ENCODE measurements at regions not wholly inside any gene's neighbourhood (a gene's known extent, or its start where the extent isn't known, plus 50 kb on each side); places are given as distances from the start of the nearest gene placed in this dataset.

GRCh38 chr1:195516036-195516435 lies 1092.2 kb downstream of the KCNT2 start:
- no peak overlapping the region for H3K4me3 ChIP-seq
- TF ChIP-seq CTCF (IDR thresholded peaks at IDR 0.05): no peak
- no peak for DNase-seq (ENCODE audit: low spot score)
- H3K27ac ChIP-seq: no peak overlapping the region

- no peak for DNase-seq (ENCODE audit: low spot score)
- Histone ChIP-seq H3K27ac (no peak overlapping the region), H3K4me3 (no peak overlapping the region)
- no peak for TF ChIP-seq CTCF (IDR thresholded peaks at IDR 0.05)
Observed at GRCh38 chr1:195511501-195511900, 1096.7 kb downstream of the KCNT2 start.

- no peak for DNase-seq (ENCODE audit: low spot score)
- Histone ChIP-seq H3K4me3 (no peak overlapping the region), H3K27ac (no peak overlapping the region)
- no peak for TF ChIP-seq CTCF (IDR thresholded peaks at IDR 0.05)
Observed at GRCh38 chr1:195501118-195501517, 1107.1 kb downstream of the KCNT2 start.

- no peak overlapping the region for H3K27ac ChIP-seq
- H3K4me3 ChIP-seq: no peak overlapping the region
- DNase-seq (ENCODE audit: low spot score): no peak
- TF ChIP-seq CTCF (IDR thresholded peaks at IDR 0.05): no peak
Observed at GRCh38 chr1:195495720-195496635, 1112.3 kb downstream of the KCNT2 start.

- no peak for TF ChIP-seq CTCF (IDR thresholded peaks at IDR 0.05)
Observed at GRCh38 chr1:195482137-195482536, 1126.1 kb downstream of the KCNT2 start.

GRCh38 chr1:195481293-195481692 lies 1126.9 kb downstream of the KCNT2 start:
- DNase-seq (ENCODE audit: low spot score): no peak
- no peak for TF ChIP-seq CTCF (IDR thresholded peaks at IDR 0.05)
- no peak overlapping the region for H3K4me3 ChIP-seq
- H3K27ac ChIP-seq: no peak overlapping the region

More at GRCh38 chr1:195482137-195482536, 1126.1 kb downstream of the KCNT2 start:
- Histone ChIP-seq H3K27ac (no peak overlapping the region), H3K4me3 (no peak overlapping the region)
- DNase-seq (ENCODE audit: low spot score): no peak

- no peak for TF ChIP-seq CTCF (IDR thresholded peaks at IDR 0.05)
- no peak overlapping the region for H3K4me3 ChIP-seq
- DNase-seq (ENCODE audit: low spot score): no peak
- no peak overlapping the region for H3K27ac ChIP-seq
Observed at GRCh38 chr1:195475568-195475967, 1132.7 kb downstream of the KCNT2 start.
